GM12878 (cell line): ENCODE measurements at regions not wholly inside any gene's neighbourhood (a gene's known extent, or its start where the extent isn't known, plus 50 kb on each side); places are given as distances from the start of the nearest gene placed in this dataset.

Source experiments
- ATAC-seq: fragments of 200-7000 bp; cut with Tn5 transposase; 3 replicates; pipeline ENCODE4 v1.9.1; 2020; ENCODE audit warnings: mild to moderate bottlenecking, moderate library complexity
- BruUV-seq: library from RNA; stranded (reverse); fragments of 400-500 nt; replicated peaks from 2 replicates; lab custom pipeline; 2021; lab: Mats Ljungman, UMichigan
- CTCF ChIA-PET: fragments of 300-600 bp; sonication (Branson Sonifier 250); formaldehyde crosslinking; extraction: SDS; loops from one replicate; lab custom pipeline; 2021; ENCODE audit warnings: inconsistent platforms; lab: Yijun Ruan, JAX
- POLR2A ChIA-PET: fragments of 350-600 bp; formaldehyde crosslinking; extraction: SDS; loops from one replicate; lab custom pipeline; 2021; ENCODE audit warnings: inconsistent platforms; lab: Charles Lee
- RAD21 ChIA-PET: fragments of 300-600 bp; sonication (Branson Sonifier 250); formaldehyde crosslinking; loops from one replicate; lab custom pipeline; 2023; ENCODE audit warnings: antibody characterized with exemption; ENCODE audit not compliant: unreplicated experiment; lab: Charles Lee
- SMC1A ChIA-PET: fragments of 300-600 bp; sonication (Branson Sonifier 250); formaldehyde crosslinking; loops from one replicate; lab custom pipeline; 2023; ENCODE audit not compliant: unreplicated experiment, uncharacterized antibody; lab: Charles Lee
- DNase-seq: peaks from one replicate; pipeline ENCODE4 v3.0.0-alpha.2; 2011; ENCODE audit warnings: low read depth, low spot score
- FAIRE-seq: peaks from 3 replicates; lab custom pipeline; 2011; peaks lifted over from hg19 to GRCh38; lab: Jason Lieb, UNC
- H2AFZ ChIP-seq: 2 replicates; pipeline ENCODE4 v1.6.0; 2011; ENCODE audit warnings: low read depth, low read length, control low read depth; ENCODE audit not compliant: control insufficient read depth
- H3K27ac ChIP-seq: 2 replicates; pipeline ENCODE4 v1.5.1; 2011; ENCODE audit warnings: control low read depth; ENCODE audit not compliant: control insufficient read depth, insufficient read depth
- H3K27me3 ChIP-seq, 2 experiments: replicated peaks in 1 of 2; 2 replicates each; pipeline versions ENCODE4 v1.6.0 to v1.6.1; 2011; ENCODE audit warnings: low read length in 1 of 2; ENCODE audit not compliant: control insufficient read depth in 2 of 2, insufficient read depth in 2 of 2
- H3K36me3 ChIP-seq, 2 experiments: 2 replicates each; pipeline ENCODE4 v1.5.1; 2011; ENCODE audit warnings: low read length in 1 of 2; ENCODE audit not compliant: control insufficient read depth in 2 of 2, insufficient read depth in 2 of 2
- H3K4me1 ChIP-seq: 2 replicates; pipeline ENCODE4 v1.6.1; 2011; ENCODE audit warnings: mild to moderate bottlenecking, low read length, moderate library complexity, mixed read lengths; ENCODE audit not compliant: control insufficient read depth, insufficient read depth
- H3K4me2 ChIP-seq: 2 replicates; pipeline ENCODE4 v1.6.0; 2011; ENCODE audit warnings: control low read depth; ENCODE audit not compliant: control insufficient read depth, insufficient read depth
- H3K4me3 ChIP-seq: fragments of 200-600 bp; sonication (generic); 2 replicates; pipeline ENCODE4 v1.5.1; 2016
- H3K79me2 ChIP-seq: 2 replicates; pipeline ENCODE4 v1.6.0; 2011; ENCODE audit warnings: low read length; ENCODE audit not compliant: control insufficient read depth, insufficient read depth
- H3K9ac ChIP-seq: 2 replicates; pipeline ENCODE4 v1.8.0; 2011; ENCODE audit warnings: low read length, control low read depth, mixed read lengths; ENCODE audit not compliant: control insufficient read depth, insufficient read depth
- H3K9me3 ChIP-seq: replicated peaks from 3 replicates; pipeline ENCODE4 v1.5.1; 2011; ENCODE audit warnings: mild to moderate bottlenecking, low read length; ENCODE audit not compliant: control insufficient read depth, insufficient read depth
- H4K20me1 ChIP-seq: 2 replicates; pipeline ENCODE4 v1.6.0; 2011; ENCODE audit not compliant: control insufficient read depth, insufficient read depth
- BMI1 ChIP-seq: fragments of 450-650 bp; IDR thresholded peaks from 2 replicates; pipeline ENCODE4 v1.6.1; 2016; ENCODE audit warnings: mild to moderate bottlenecking, moderate library complexity, borderline replicate concordance
- CEBPB ChIP-seq, 2 experiments: fragments of 150-350 bp in 1 of 2; IDR thresholded peaks; 2 replicates each; pipeline ENCODE4 v1.6.1; 2012 to 2014; ENCODE audit warnings: low read depth in 2 of 2, low read length in 2 of 2, borderline replicate concordance in 1 of 2, inconsistent platforms in 1 of 2
- MYB ChIP-seq: fragments of 150-350 bp; IDR thresholded peaks from 2 replicates; pipeline ENCODE4 v1.6.1; 2014; ENCODE audit warnings: mild to moderate bottlenecking, low read depth, low read length, borderline replicate concordance
- RAD21 ChIP-seq: IDR thresholded peaks from 2 replicates; pipeline ENCODE4 v1.6.1; 2011; ENCODE audit warnings: mild to moderate bottlenecking, low read depth, low read length, moderate library complexity; ENCODE audit not compliant: insufficient read depth
- REST ChIP-seq: IDR thresholded peaks from 2 replicates; pipeline ENCODE4 v1.6.1; 2012; ENCODE audit warnings: mild to moderate bottlenecking, low read depth, low read length
- SPI1 ChIP-seq: IDR thresholded peaks from 2 replicates; pipeline ENCODE4 v1.6.1; 2011; ENCODE audit warnings: low read depth, mild to moderate bottlenecking, low read length, moderate library complexity, borderline replicate concordance; ENCODE audit not compliant: insufficient read depth
- SREBF1 ChIP-seq: IDR thresholded peaks from 2 replicates; pipeline ENCODE4 v1.6.1; 2012; ENCODE audit warnings: mild to moderate bottlenecking, low read length
- TAF1 ChIP-seq: IDR thresholded peaks from 2 replicates; pipeline ENCODE4 v1.6.1; 2011; ENCODE audit warnings: mild to moderate bottlenecking, low read depth, low read length, borderline replicate concordance
- TCF12 ChIP-seq: IDR thresholded peaks from 2 replicates; pipeline ENCODE4 v1.6.1; 2011; ENCODE audit warnings: low read depth, mild to moderate bottlenecking, low read length
- YBX1 ChIP-seq: fragments of 450-650 bp; IDR thresholded peaks from 2 replicates; pipeline ENCODE4 v1.6.1; 2016; ENCODE audit warnings: antibody characterized with exemption
- WGBS: methylation state at CpG from one replicate; pipeline ENCODE4 v1.1.6; 2016; ENCODE audit warnings: low lambda C conversion rate; ENCODE audit not compliant: insufficient replicate concordance, insufficient coverage; ENCODE audit errors: missing lambda C conversion rate; 5-methylcytosine and 5-hydroxymethylcytosine counted together
- in situ Hi-C: fragments of 300-500 bp; cut with MboI; formaldehyde crosslinking; loops from 9 replicates; pipeline ENCODE4 v1.14.3; 2018; ENCODE audit warnings: mixed read lengths
- intact Hi-C: fragments of 100-400 bp; cut with micrococcal nuclease; formaldehyde crosslinking; loops from one replicate; pipeline ENCODE4 v1.14.2; 2022; ENCODE audit not compliant: unreplicated experiment
- TF ChIP-seq, protein P1 (sequence below): fragments of 450-650 bp; formaldehyde crosslinking; IDR thresholded peaks from 2 replicates; pipeline ENCODE4 v1.4.0; 2022; ENCODE audit warnings: mild to moderate bottlenecking, moderate library complexity
- TF ChIP-seq, protein P2 (sequence below): IDR thresholded peaks from 2 replicates; pipeline ENCODE4 v1.6.1; 2011; ENCODE audit warnings: low read depth, mild to moderate bottlenecking, low read length, moderate library complexity, borderline replicate concordance; ENCODE audit errors: extremely low read depth
- TF ChIP-seq, protein P3 (sequence below): fragments of 150-350 bp; IDR thresholded peaks from 2 replicates; pipeline ENCODE4 v1.6.1; 2014; ENCODE audit warnings: mild to moderate bottlenecking, low read depth, low read length

DNA sequence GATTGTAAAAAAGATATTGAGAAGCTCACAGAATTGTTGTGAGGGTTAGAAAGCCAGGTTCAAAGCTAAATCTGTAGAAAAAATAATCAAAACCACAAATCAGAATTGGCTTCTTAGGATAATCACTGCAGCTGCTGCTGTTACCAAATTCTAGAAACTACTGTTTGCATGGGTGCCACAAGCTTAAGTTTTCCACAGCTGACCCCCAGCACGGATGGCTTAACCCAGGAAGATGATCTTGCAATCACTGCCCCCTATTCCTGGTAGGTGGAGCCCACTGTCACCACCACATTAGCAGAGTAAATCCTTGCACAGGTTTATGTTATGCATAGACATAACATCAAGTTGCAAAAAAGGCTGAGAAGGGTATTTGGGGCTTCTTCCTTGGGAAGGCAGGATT lies 877.8 kb upstream of the ADGRL2 start:
- H2AFZ ChIP-seq = no peak overlapping the region
- no peaks in the 10 kb centered on the region for H3K9me3 ChIP-seq
- no peaks in the 10 kb centered on the region for H4K20me1 ChIP-seq
- no peaks in the 10 kb centered on the region for H3K4me1 ChIP-seq
- no peak overlapping the region for H3K27ac ChIP-seq
- H3K4me3 ChIP-seq = no peak overlapping the region
- ATAC-seq = no peak
- no peak for DNase-seq
- in situ Hi-C loops = no loop called here
- CTCF ChIA-PET = interaction anchor here (1.3 kb wide), 1 partner anchor 11 kb away, joined by 7 read pairs; no protein-coding TSS in a partner anchor
- H3K36me3 ChIP-seq = no peaks in the 10 kb centered on the region
- FAIRE-seq = no peak
- RAD21 ChIA-PET = no interaction called here
- H3K27me3 ChIP-seq = no peaks in the 10 kb centered on the region
- no peaks in the 10 kb centered on the region for H3K79me2 ChIP-seq
- 0% methylated on average over 1 of the region's 1 CpG for WGBS
- no peak overlapping the region for H3K9ac ChIP-seq
- no peak overlapping the region for H3K4me2 ChIP-seq
- SMC1A ChIA-PET = no interaction called here
- intact Hi-C loops = no loop called here
- POLR2A ChIA-PET = no interaction called here
- no TSS peak for BruUV-seq
- no peak for TF ChIP-seq MYB
- TF ChIP-seq REST = no peak
- TF ChIP-seq TAF1 = no peak
- no peak for TF ChIP-seq SPI1
- TF ChIP-seq CEBPB (IDR thresholded peaks at IDR 0.05; ENCODE audit: borderline replicate concordance in 1 of 2, low read depth in 2 of 2, low read length in 2 of 2) = no peak
- TF ChIP-seq, protein P1, sequence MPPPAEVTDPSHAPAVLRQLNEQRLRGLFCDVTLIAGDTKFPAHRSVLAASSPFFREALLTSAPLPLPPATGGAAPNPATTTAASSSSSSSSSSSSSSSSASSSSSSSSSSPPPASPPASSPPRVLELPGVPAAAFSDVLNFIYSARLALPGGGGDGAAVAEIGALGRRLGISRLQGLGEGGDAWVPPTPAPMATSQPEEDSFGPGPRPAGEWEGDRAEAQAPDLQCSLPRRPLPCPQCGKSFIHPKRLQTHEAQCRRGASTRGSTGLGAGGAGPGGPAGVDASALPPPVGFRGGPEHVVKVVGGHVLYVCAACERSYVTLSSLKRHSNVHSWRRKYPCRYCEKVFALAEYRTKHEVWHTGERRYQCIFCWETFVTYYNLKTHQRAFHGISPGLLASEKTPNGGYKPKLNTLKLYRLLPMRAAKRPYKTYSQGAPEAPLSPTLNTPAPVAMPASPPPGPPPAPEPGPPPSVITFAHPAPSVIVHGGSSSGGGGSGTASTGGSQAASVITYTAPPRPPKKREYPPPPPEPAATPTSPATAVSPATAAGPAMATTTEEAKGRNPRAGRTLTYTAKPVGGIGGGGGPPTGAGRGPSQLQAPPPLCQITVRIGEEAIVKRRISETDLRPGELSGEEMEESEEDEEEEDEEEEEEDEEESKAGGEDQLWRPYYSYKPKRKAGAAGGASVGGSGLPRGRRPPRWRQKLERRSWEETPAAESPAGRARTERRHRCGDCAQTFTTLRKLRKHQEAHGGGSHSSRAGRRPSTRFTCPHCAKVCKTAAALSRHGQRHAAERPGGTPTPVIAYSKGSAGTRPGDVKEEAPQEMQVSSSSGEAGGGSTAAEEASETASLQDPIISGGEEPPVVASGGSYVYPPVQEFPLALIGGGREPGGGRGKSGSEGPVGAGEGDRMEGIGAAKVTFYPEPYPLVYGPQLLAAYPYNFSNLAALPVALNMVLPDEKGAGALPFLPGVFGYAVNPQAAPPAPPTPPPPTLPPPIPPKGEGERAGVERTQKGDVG (CRISPR knock-in tag) = no peak
- no peak for TF ChIP-seq TCF12
- TF ChIP-seq, protein P2, sequence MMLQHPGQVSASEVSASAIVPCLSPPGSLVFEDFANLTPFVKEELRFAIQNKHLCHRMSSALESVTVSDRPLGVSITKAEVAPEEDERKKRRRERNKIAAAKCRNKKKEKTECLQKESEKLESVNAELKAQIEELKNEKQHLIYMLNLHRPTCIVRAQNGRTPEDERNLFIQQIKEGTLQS = no peak
- TF ChIP-seq, protein P3, sequence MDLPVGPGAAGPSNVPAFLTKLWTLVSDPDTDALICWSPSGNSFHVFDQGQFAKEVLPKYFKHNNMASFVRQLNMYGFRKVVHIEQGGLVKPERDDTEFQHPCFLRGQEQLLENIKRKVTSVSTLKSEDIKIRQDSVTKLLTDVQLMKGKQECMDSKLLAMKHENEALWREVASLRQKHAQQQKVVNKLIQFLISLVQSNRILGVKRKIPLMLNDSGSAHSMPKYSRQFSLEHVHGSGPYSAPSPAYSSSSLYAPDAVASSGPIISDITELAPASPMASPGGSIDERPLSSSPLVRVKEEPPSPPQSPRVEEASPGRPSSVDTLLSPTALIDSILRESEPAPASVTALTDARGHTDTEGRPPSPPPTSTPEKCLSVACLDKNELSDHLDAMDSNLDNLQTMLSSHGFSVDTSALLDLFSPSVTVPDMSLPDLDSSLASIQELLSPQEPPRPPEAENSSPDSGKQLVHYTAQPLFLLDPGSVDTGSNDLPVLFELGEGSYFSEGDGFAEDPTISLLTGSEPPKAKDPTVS = no peak
- no peak for TF ChIP-seq RAD21
- no peak for TF ChIP-seq YBX1
- no peak for TF ChIP-seq BMI1
- no peak for TF ChIP-seq SREBF1
